GM18909 (cell line): ENCODE measurements at regions not wholly inside any gene's neighbourhood (a gene's known extent, or its start where the extent isn't known, plus 50 kb on each side); places are given as distances from the start of the nearest gene placed in this dataset.

ENCODE experiments used
- ATAC-seq: cut with Tn5 transposase; IDR thresholded peaks from one replicate; pipeline ENCODE4 v1.9.1; 2021; ENCODE audit warnings: mild to moderate bottlenecking; ENCODE audit not compliant: unreplicated experiment, poor library complexity

DNA sequence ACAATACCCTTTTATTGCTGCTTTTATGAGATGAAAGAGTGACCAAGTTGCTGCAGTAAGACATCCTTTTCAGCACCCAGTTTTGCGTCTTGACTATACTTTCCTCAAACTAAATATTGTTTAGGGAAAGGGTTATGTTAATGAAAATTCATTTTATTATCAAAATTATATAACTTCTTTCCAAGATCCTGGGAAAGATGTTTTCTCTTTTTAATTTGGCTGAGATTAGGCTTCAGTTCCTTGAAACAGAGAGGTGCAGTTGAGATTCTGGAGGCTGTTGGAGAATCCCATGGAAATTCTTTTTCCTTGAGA, 91.6 kb upstream of the KCNA3 start:
- ATAC-seq = no peak

DNA sequence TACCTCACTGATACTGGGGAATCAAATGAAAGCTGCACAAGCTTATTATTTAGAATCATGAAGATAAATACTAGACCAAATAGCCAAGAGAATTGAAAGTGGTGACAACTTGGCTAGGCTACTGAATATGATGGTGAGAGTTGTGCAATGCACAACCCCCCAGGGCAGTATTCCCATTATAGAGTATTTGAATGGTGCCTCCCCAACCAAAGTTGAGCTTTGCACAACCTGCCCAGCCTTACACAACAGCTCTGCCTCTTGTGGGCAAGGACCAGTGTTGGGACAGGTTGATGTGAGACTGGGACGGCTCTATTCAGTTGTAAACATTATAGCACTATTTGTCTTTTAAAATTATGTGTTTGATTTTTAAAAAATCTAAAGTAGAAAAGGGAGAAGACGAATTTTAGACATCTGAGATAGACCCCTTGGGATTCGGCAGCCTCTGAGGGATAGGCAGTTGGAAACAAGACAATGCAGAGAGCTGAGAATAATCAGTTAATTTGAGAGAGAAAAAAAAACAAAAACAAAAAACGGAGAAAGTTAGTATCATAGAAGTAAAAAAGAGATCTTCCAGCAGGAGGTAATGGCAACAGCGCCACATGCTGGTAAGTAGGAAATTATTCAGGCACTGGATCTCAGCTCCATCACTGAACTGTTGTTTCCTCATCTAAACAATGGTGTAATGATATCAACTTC, 91.0 kb upstream of the KCNA3 start:
- ATAC-seq = no peak

GRCh38 chr1:110763149-110763548, 88.4 kb upstream of the KCNA3 start:
- no peak for ATAC-seq

DNA sequence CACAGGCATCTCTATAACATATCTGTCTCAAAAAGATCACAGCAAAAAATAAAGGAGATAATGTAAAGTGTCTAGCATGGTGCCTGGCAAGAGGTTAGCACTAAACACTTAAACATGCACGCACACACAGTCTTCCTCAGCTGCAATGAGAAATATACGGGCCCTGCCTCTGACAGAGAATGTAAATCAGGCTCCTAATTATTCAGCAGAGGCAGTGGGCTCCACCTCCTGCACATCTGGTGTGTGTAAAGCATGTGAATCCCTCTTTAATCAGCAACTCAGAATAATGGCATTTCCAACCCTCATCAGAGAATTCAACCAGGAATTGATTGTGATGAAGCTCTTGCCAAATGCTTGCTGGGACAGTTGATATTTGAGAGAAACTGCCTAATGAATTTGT, 85.6 kb upstream of the KCNA3 start:
- ATAC-seq = no peak

GRCh38 chr1:110756506-110756905, 81.8 kb upstream of the KCNA3 start:
- ATAC-seq = no peak

DNA sequence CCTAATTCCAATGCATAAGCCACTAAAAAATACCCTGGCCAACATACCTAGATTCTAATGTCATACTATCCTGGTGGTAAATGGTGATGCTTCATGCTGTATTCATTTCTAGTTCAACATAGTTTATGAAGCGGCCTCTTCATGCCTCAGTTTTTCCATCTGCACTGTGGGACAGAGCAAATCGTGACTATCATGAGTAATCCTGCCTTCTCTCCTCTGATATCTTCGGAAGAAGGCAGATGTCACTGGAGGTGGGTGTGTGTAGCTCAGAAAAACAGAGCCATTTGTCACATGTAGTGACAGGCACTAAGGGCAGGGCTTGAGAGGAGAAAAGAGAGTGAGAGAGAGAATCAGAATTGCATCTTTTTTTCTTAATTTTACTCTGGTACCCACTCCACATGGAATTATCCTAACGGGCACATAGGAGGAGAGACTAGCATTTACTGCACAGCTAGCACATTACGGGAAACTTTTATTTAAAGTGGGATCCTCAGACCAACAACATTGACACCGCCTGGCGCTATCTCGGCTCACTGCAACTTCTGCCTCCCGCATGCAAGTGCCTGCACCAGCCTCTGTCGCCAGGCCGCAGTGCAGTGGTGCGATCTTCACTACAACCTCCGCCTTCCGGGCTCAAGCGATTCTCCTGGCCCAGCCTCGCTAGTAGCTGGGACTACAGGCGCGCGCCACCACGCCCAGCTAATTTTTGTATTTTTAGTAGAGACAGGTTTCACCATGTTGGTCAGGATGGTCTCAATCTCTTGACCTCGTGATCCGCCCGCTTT, 78.4 kb upstream of the KCNA3 start:
- no peak for ATAC-seq

DNA sequence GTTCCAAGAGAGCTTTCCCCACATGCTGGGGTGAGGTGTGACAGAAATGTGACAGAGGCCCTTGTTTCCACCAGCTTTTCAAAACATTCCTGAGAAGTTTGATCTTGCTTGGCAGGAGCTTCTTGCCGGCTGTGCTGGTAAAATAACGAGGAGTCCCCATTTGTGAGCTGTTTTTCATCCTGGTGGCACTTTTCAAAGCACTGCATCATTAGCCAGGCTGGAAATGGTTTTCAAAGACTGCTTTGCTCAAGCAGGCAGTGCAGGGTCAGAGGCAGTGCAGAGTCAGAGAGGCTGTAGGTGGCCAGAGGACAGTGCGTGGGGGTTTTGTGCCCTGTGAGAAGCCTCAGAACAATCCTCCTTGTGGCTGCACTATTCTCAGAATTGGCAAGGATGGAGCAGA, 75.8 kb upstream of the KCNA3 start:
- ATAC-seq = no peak

DNA sequence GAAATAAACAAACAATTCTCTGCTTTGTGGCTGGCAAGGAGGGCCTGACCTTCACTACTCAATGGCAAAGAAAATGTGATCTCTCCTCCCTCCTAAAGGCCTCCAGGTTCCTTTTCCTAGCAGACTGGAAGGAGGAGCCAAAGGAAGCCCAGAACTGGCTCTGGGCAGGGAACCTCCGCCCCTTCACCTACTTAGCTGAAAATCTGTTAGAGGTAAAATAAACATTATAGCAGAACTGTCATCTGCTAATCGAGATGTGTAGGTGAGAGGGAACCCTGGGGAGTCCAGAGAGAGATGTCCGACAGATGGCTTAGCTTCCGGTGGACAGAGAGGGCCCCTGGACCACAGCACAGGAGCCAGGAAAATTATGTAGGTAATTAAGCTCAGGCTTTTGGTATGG, 75.2 kb upstream of the KCNA3 start:
- ATAC-seq = no peak

GRCh38 chr1:110746644-110747259, 72.0 kb upstream of the KCNA3 start:
- no peak for ATAC-seq

GRCh38 chr1:110743397-110743796, 68.7 kb upstream of the KCNA3 start:
- no peak for ATAC-seq

DNA sequence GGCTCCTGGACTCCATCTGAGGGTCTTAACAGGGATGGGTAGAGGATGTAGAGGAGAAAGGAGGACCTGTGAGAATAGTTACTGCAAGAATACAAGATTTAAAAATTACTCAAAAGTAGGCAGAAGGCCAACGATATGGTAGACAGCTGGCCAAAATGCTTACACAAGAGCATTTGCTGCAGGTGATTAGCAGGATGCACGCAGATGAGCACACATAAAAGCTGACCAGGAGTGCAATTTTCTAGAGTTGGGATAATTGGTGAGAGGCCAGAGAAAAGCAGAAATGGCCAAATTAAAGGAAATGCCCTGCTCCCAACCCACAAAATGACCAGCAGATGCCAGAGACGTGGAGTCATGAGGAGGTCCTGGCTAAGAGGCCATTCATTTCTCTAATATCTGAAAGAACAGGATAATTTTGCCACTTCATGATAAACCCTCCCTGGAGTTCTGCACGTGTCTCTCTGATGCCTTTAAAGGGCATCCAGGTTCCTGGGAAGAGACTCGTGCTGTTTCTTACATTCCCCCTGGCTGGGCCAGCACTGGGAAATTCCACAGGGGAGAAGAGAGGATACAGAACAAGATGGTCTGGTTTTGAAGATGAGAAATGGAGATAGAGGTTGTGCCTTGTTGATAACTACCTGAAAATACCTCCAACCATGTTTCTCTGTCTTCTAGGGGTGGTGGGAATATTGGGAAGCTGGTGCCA, 62.3 kb upstream of the KCNA3 start:
- ATAC-seq = no peak

- ATAC-seq = no peak
Measured at GRCh38 chr1:110734133-110734680, 59.5 kb upstream of the KCNA3 start.

DNA sequence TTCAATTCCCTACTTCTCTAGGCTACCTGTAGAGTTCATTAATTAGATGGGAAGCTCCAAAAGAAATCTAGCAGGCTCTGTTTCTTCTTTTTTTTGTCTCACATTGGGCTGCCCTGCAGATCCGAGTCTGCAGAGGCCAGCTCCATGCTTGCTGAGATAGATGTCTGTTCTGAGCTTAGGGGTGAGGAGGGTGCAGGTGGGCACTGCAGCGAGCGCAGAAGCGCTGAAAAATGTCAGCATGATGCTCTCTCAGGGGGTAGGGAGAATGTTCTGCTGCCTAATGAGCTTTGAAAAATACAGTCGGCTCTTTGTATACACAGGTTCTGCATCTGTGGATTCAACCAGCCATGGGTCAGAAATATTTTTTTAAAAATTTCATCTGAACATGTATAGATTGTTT, 56.8 kb upstream of the KCNA3 start:
- ATAC-seq = no peak

- ATAC-seq = no peak
Measured at GRCh38 chr1:110728388-110729001, 53.8 kb upstream of the KCNA3 start.

DNA sequence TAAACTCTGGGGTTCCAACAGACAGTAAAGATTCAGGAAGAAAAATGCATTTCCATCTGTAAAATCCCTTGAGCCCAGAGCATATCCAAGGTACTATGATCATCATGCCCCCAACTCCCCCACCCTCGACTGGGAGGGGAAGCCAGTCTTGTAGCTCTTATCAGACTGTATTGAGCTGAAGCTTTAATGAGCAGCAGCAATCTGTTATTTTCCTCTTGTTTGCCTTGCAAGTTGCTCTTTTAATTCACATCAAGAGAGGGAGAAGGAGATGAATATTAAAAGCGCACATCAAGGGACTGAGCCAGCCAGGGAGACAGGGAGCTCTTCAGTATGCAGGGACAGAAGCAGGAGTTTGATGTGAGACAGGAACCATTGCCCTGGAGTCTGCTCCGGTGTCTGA, 52.5 kb upstream of the KCNA3 start:
- peak; percentile 5 for ATAC-seq

GRCh38 chr1:110726755-110727154, 52.0 kb upstream of the KCNA3 start:
- ATAC-seq = peak; percentile 89
